Epithelial cell of proximal tubule (primary cell): ENCODE measurements at regions not wholly inside any gene's neighbourhood (a gene's known extent, or its start where the extent isn't known, plus 50 kb on each side); places are given as distances from the start of the nearest gene placed in this dataset.
A peak's percentile ranks its signal among the peaks of the same experiment; 100 is the strongest.
"Not testable (repeated sequence)": the region's sequence is repeated elsewhere in the genome, so short reads cannot be mapped to it uniquely, and the experiment has no call there.

Source experiments
- DNase-seq: peaks from one replicate; pipeline ENCODE4 v3.0.0-alpha.2; 2011; ENCODE audit warnings: low read depth
- H3K4me3 ChIP-seq: 2 replicates; pipeline ENCODE4 v1.5.1; 2011; ENCODE audit warnings: low read depth, mild to moderate bottlenecking, low read length
- CTCF ChIP-seq: conservative IDR thresholded peaks from 2 replicates; pipeline ENCODE4 v1.5.1; 2012; ENCODE audit warnings: low read depth, mild to moderate bottlenecking, low read length

DNA sequence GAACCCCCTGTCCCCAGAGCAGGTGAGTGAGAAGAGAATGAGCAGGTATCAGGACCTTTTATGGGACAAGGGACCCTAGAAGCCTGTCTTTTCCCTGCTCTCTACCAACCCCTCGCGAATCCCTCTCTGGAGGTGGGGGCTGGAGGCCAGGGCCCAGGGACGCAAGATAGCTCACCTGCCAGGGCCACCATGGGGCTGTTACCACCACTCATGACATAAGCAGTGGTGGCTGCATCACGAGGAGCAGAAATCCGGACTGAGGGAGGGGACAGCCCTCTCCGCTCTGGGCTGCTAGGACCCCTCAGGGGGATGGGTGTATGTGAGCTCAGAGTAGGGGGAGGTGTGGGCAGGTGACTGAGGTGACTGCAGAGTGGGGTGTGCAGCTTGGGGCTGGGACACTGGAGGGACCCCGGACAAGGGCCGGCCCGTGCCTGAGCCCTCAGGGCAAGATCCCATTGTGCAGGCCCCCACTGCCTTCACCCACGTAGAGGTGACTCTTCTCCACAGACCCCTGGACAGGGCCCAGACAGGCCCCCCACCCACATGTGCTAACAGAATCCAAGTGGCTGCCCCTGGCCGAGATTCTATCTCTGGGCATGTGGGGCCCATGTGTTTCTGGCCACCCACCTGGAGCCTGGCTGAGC lies 190.6 kb downstream of the TBC1D2B start:
- no peak overlapping the region for H3K4me3 ChIP-seq
- DNase-seq: no peak
- TF ChIP-seq CTCF: no peak

- not testable (repeated sequence) for DNase-seq
Observed at GRCh38 chr15:77885877-77886500, 191.5 kb downstream of the TBC1D2B start.

DNA sequence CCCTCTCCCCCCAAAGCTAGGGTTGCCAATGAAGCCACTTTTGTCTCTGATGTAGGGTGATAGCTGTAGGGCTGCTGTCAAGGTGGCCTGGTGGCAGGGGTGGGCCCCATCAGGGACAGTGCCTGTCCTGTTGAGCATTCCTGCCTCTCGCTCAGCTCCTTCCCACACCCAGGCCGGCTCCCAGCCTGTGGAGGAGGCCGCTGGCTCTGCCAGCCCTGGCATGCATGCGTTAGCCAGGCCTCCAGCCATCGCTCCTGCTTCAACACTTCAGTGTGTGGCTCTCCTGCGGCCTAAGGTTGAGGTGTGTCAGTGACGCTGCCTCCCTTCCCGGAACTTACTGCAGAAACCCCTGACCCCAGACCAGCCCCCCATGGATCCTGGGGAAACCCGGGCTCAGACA lies 194.5 kb downstream of the TBC1D2B start:
- DNase-seq, H3K4me3 ChIP-seq: not testable (repeated sequence)

More at GRCh38 chr15:77885877-77886500, 191.5 kb downstream of the TBC1D2B start:
- H3K4me3 ChIP-seq: not testable (repeated sequence)

GRCh38 chr15:77881950-77882349 lies 195.6 kb downstream of the TBC1D2B start:
- no peak overlapping the region for H3K4me3 ChIP-seq
- no peak for TF ChIP-seq CTCF

DNA sequence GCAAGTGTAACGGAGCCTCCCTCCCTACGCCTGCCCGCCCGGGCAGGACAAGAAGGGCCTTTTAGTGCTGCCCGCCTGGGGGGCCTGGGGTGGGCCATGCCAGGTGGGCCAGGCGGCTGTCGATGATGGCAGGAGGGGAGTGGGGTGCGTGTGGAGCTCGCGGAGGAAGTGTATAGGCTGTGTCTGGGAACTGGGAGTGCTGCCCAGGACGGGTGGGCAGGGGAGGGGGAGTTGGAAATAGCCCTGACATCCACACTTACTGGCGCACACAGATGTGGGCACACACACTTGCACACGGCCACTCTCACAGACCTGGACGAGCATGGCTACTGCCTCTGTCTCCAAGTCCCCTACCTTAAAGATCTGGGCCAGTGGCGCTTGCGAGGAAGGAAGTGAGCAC lies 196.0 kb downstream of the TBC1D2B start:
- DNase-seq, H3K4me3 ChIP-seq: not testable (repeated sequence)

More at GRCh38 chr15:77881950-77882349, 195.6 kb downstream of the TBC1D2B start:
- DNase-seq: no peak

DNA sequence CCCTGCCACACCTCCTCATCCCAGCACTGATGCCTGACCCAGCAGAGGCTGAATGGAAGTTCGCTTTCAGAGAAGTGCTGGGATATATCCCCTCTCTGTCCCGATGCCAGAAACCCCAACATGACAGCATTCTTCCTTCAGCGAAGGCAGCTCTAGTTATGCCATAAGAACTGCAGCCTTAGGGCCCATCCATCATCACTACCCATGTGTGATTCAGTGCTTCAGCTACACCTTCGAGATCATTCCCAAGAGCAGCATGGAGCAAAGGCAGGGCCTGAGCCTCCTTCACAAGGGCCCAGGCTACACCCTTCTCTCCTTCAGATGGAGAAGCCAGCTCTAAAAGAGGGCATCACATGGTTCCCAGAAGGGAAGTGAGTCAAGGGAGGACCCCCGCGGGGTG lies 198.0 kb downstream of the TBC1D2B start:
- not testable (repeated sequence) for DNase-seq

GRCh38 chr15:77877869-77878577 lies 199.5 kb downstream of the TBC1D2B start:
- TF ChIP-seq CTCF: no peak
- no peak overlapping the region for H3K4me3 ChIP-seq
- DNase-seq: no peak

More for the DNA sequence above, 198.0 kb downstream of the TBC1D2B start:
- H3K4me3 ChIP-seq: not testable (repeated sequence)

DNA sequence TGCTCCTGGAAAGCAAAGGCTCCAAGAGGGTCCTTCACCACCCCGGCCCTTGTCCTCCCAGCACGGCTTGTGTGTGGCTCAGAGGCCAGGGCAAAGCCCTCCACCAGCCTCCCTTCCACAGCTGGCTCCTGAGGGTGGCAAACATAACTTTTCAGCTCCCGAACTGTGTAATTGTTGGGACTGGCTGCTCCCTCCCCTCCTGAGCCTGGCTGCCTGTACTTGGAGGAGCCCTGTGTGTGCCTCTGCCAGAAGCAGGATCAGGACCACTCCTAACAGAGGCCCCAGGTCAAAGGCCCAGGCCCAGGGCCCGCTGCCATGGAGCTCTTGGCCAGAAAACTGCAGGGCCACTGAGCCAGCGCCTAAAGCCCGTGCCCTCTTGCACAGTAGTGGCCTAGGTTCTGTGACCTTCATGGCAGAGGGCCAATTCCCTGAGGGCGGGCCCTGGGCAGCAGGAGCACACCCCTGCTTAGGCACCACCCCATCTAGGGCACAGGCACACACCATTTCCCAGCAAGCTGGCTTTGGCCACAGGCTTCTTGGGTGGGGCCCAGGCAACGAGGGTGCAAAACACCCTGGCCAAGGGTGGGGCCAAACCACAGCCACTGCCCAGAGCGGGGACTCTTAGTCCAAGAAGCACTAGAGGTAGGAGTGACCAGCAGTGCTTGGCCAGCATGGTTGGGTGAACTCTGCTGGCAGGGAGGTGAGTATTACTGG lies 201.2 kb downstream of the TBC1D2B start:
- H3K4me3 ChIP-seq, DNase-seq: not testable (repeated sequence)

- peak; percentile 71 for TF ChIP-seq CTCF
- H3K4me3 ChIP-seq, DNase-seq: not testable (repeated sequence)
Observed at GRCh38 chr15:77875066-77875721, 202.3 kb downstream of the TBC1D2B start.
